ENCODE measurements at regions not wholly inside any gene's neighbourhood (a gene's known extent, or its start where the extent isn't known, plus 50 kb on each side); places are given as distances from the start of the nearest gene placed in this dataset.

DNA sequence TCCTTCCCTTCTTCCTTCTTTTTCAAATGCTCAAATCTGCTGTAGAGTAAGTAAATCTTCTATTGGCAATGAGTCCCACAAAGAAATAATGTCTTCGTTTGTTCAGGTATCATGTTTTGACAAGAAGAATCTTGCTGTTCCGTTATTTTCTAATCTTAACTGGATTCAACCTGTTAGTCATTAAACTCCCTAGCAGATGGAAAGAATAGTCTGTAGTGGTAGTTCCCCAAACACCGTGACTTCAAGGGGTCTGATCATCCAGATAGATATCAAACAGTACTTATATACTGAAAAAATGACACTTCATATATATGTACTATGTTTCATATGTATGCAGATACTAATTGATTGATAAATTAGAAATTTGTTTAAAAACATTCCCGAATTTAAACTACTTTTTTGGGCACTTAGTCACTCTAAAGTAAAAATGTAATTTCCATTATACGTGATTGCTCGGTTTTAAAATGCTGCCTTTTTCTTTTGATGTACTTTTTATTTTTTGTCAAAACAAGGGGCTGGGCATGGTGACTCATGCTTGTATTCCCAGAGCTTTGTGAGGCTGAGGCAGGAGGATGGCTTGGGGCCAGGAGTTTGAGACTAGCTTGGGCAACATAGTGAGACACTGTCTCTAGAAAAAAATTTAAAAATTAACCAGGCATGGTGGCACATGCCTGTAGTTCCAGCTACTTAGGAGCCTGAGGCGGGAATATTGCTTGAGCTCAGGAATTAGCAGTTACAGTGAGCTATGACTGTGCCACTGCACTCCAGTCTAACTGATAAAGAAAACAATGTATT is 335.7 kb upstream of the SNX7 start:
- Histone ChIP-seq H3K36me3 (ENCODE audit: insufficient read depth, low read length) (no peaks in the 10 kb centered on the region), H3K4me1 (ENCODE audit: insufficient read depth, low read length) (peaks cover 5% of the 10 kb centered on the region), H3K9me3 (ENCODE audit: control insufficient read depth in 1 of 2, insufficient read depth in 1 of 2, low read length in 2 of 2) (no peaks in the 10 kb centered on the region), H3K4me3 (ENCODE audit: low read length) (no peak overlapping the region), H3K27ac (ENCODE audit: low read depth in 1 of 2, low read length in 2 of 2) (no peak overlapping the region), H3K27me3 (ENCODE audit: control insufficient read depth in 1 of 2, insufficient read depth in 2 of 2, low read length in 2 of 2) (no peaks in the 10 kb centered on the region)
- TF ChIP-seq CTCF (IDR thresholded peaks at IDR 0.05), result no peak
- intact Hi-C loops (cut with DNase I, micrococcal nuclease), result no loop called here
- DNase-seq, result no peak
- Mint-ChIP-seq H3K4me1 (ENCODE audit: low read depth) (peaks cover 11% of the 10 kb centered on the region), H3K27ac (no peak overlapping the region), H3K9me3 (no peaks in the 10 kb centered on the region), H3K4me3 (no peak overlapping the region), H3K36me3 (ENCODE audit: low read depth) (no peaks in the 10 kb centered on the region), H3K27me3 (no peaks in the 10 kb centered on the region)
- ATAC-seq (ENCODE audit: poor library complexity), result no peak
- CTCF ChIA-PET, result no interaction called here
- POLR2A ChIA-PET, result no interaction called here

GRCh38 chr1:98323906-98324358 is 337.6 kb upstream of the SNX7 start:
- Mint-ChIP-seq H3K27me3 (no peaks in the 10 kb centered on the region), H3K9me3 (no peaks in the 10 kb centered on the region), H3K27ac (no peak overlapping the region), H3K4me1 (ENCODE audit: low read depth) (peaks cover 11% of the 10 kb centered on the region), H3K36me3 (ENCODE audit: low read depth) (no peaks in the 10 kb centered on the region), H3K4me3 (no peak overlapping the region)
- H3K4me3 ChIP-seq (ENCODE audit: low read length), result no peak overlapping the region
- POLR2A ChIA-PET, result no interaction called here
- H3K27ac ChIP-seq (ENCODE audit: low read depth in 1 of 2, low read length in 2 of 2), result no peak overlapping the region
- H3K27me3 ChIP-seq (ENCODE audit: control insufficient read depth in 1 of 2, insufficient read depth in 2 of 2, low read length in 2 of 2), result no peaks in the 10 kb centered on the region
- ATAC-seq (ENCODE audit: poor library complexity), result no peak
- CTCF ChIA-PET, result no interaction called here
- intact Hi-C loops (cut with DNase I, micrococcal nuclease), result no loop called here
- no peaks in the 10 kb centered on the region for H3K36me3 ChIP-seq (ENCODE audit: insufficient read depth, low read length)
- peaks cover 5% of the 10 kb centered on the region for H3K4me1 ChIP-seq (ENCODE audit: insufficient read depth, low read length)
- peak in 3 of 14 experiments; percentile 16 to 68 (median 28) for DNase-seq
- no peaks in the 10 kb centered on the region for H3K9me3 ChIP-seq (ENCODE audit: control insufficient read depth in 1 of 2, insufficient read depth in 1 of 2, low read length in 2 of 2)
- no peak for TF ChIP-seq CTCF (IDR thresholded peaks at IDR 0.05)

DNA sequence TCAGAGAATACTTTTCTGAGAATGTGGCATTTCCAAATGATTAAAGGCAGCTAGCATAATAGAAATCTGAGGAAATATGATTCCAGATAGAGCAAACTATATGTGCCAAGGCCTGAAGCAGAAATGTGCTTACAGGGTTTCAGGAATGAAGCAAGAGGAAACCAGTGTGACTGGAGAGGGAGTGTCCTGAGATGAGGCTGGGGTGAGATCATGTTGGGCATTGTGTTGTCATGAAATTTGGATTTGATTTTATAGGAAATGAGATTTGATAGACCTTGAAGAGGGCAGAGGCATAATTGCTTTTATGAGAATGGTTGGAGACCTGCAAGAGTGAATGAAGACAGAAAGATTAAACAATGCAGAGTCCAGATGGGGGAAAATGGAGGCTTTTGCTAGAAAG is 338.1 kb upstream of the SNX7 start:
- Histone ChIP-seq H3K9me3 (ENCODE audit: control insufficient read depth in 1 of 2, insufficient read depth in 1 of 2, low read length in 2 of 2) (no peaks in the 10 kb centered on the region), H3K27me3 (ENCODE audit: control insufficient read depth in 1 of 2, insufficient read depth in 2 of 2, low read length in 2 of 2) (no peaks in the 10 kb centered on the region), H3K36me3 (ENCODE audit: insufficient read depth, low read length) (no peaks in the 10 kb centered on the region), H3K4me1 (ENCODE audit: insufficient read depth, low read length) (peaks cover 5% of the 10 kb centered on the region), H3K27ac (ENCODE audit: low read depth in 1 of 2, low read length in 2 of 2) (no peak overlapping the region), H3K4me3 (ENCODE audit: low read length) (no peak overlapping the region)
- Mint-ChIP-seq H3K27me3 (no peaks in the 10 kb centered on the region), H3K27ac (no peak overlapping the region), H3K4me3 (no peak overlapping the region), H3K9me3 (no peaks in the 10 kb centered on the region), H3K36me3 (ENCODE audit: low read depth) (no peaks in the 10 kb centered on the region), H3K4me1 (ENCODE audit: low read depth) (peaks cover 11% of the 10 kb centered on the region)
- DNase-seq, result peak in 2 of 14 experiments; percentile 16 to 31
- POLR2A ChIA-PET, result no interaction called here
- no peak for ATAC-seq (ENCODE audit: poor library complexity)
- TF ChIP-seq CTCF (IDR thresholded peaks at IDR 0.05), result no peak
- intact Hi-C loops (cut with DNase I, micrococcal nuclease), result no loop called here
- CTCF ChIA-PET, result no interaction called here

Data from CD4-positive, alpha-beta T cell (primary cell).